GM12873 (cell line): ENCODE measurements at regions not wholly inside any gene's neighbourhood (a gene's known extent, or its start where the extent isn't known, plus 50 kb on each side); places are given as distances from the start of the nearest gene placed in this dataset.

ENCODE experiments used
- TF ChIP-seq, protein P1 (sequence below): IDR thresholded peaks from 2 replicates; pipeline ENCODE4 v1.5.1; 2012; ENCODE audit warnings: low read depth, mild to moderate bottlenecking, moderate library complexity, low read length, control low read depth; ENCODE audit not compliant: insufficient read depth; ENCODE audit errors: missing control alignments

DNA sequence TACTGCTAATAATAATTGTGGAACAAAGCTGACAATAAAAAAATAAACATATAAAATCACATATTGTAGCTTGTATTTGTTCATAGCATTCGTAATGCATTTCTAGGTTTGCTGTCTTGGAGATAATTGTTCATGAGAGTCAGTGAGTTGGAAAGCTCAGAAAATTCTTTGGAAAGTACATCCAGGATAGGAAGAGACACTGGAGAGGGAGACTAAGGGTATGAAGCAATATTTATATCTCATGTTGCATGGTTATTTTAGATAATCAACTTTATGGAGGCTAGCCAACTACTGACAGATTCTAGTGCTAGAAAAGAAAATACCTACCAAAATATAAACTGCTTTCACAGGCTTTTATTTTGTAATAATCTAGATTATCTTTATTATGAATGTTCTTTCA, 1095.2 kb downstream of the FSCB start:
- TF ChIP-seq, protein P1, sequence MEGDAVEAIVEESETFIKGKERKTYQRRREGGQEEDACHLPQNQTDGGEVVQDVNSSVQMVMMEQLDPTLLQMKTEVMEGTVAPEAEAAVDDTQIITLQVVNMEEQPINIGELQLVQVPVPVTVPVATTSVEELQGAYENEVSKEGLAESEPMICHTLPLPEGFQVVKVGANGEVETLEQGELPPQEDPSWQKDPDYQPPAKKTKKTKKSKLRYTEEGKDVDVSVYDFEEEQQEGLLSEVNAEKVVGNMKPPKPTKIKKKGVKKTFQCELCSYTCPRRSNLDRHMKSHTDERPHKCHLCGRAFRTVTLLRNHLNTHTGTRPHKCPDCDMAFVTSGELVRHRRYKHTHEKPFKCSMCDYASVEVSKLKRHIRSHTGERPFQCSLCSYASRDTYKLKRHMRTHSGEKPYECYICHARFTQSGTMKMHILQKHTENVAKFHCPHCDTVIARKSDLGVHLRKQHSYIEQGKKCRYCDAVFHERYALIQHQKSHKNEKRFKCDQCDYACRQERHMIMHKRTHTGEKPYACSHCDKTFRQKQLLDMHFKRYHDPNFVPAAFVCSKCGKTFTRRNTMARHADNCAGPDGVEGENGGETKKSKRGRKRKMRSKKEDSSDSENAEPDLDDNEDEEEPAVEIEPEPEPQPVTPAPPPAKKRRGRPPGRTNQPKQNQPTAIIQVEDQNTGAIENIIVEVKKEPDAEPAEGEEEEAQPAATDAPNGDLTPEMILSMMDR: no peak

DNA sequence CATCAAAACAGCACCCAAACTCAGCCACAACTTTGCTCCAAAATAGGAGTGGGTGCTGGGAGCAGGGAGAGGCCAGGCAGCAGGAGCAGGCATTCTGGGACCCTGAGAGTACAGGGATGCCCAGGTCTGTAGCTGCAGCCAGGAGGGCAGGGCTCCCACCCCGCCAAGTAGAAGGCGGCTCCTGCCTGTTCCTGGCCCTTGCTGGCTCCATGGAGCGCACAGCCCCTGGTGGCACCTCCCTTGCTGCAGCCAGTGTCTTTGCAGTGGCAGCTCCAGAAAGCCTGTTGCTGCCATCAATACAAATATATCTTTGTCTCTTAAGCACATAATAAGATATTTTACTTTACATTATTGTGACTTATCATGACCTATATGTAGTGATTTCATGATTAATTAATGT, 1096.5 kb downstream of the FSCB start:
- TF ChIP-seq, protein P1: no peak

DNA sequence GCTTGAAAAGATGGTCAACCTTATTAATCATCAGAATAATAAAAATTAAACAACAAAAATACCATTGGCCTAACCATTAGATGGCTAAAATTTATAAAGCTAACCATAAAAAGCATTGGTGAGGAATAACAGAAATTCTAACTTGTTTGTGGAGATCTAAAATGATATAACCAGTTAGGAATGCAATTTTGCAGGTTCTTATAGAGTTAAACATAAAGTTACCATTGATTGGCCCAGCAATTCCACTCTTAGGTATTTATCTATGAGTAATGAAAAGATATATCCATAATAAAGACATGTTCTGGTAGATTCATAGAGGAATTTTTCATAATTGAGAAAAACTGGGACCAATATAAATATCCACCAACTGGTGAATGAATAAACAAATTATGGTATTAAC, 1098.6 kb downstream of the FSCB start:
- TF ChIP-seq, protein P1: no peak

DNA sequence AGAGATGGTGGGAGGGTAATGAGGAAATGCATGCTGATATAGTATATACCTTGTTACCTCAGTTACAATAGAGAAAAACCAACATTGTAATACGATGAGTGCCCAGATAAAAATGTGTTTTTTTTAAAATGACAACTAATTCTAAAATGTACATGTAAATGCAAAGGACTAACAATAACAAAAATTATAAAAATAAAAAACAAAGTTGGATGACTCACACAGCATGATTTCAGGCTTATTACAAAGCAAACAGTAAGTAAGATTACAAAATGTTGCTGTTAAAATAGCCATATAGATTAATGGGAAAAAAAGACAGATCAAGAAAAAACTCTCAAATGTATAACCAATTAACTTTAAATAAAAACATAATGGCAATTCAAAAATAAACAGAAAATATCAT, 1099.4 kb downstream of the FSCB start:
- TF ChIP-seq, protein P1: no peak

DNA sequence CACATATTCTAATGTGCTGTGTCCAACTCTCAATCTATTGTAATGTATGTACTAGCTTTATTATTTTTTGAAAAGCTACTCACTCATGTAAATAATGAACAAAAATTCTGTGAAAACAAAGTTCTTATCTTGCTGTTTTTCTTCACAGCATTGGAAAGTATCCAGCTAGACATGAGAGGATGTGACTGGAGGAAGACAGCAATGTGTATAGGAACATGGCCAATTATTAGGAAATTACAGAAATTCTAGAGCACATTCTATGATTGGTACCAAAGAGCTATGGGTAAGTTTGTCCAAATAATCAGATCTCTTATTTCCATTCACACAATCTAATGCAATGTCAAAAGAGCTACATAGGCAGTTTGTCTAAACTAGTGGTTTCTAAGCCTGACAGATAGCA, 1100.2 kb downstream of the FSCB start:
- TF ChIP-seq, protein P1: no peak

DNA sequence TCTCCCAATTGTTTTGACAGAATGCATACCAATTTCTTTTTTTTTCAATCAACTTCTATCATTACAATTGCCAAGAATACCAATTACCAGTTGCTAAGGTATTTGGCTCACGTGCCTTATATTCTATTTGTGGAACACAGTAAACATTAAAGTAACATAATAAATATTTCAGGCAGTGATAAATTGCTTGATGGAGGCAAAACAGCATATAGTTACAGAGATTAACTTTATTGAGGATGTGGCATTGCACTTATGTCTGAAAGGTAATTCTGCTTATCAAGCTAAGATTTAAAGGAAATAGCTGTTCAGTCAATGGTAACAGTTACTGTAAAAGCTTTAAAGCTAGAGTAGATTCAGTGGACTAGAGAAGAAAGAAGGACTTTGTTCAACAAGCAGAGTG, 1107.8 kb downstream of the FSCB start:
- TF ChIP-seq, protein P1: no peak

DNA sequence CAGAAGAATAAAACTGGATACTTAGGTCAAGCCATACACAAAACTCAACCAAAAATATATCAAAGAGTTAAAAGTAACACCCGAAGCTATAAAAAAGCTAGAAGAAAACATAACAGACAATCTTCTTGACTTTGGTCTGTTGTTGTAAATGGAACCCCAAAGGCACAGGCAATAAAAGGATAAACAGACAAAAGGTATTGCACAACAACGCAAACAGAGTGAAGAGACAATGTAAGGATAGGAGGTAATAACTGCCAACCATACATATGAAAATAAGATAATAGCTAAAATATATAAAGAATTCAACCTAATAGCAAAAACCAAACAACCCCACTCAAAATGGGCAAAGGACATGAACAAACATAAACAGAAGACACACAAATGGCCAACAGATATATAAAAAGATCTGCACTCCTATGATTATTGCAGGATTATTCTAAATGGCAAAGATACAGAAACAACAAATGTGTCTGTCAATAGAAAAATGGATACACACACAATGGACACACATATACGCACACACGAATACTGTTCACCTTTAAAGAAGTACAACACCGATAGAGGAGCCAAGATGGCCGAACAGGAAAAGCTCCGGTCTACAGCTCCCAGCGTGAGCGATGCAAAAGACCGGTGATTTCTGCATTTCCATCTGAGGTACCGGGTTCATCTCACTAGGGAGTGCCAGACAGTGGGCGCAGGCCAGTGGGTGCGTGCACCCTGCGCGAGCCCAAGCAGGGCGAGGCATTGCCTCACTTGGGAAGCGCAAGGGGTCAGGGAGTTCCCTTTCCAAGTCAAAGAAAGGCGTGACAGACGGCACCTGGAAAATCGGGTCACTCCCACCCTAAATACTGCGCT, 1137.1 kb downstream of the FSCB start:
- TF ChIP-seq, protein P1: no peak
